Karpas-422 (cell line): ENCODE measurements at regions not wholly inside any gene's neighbourhood (a gene's known extent, or its start where the extent isn't known, plus 50 kb on each side); places are given as distances from the start of the nearest gene placed in this dataset.
"Not testable (repeated sequence)": the region's sequence is repeated elsewhere in the genome, so short reads cannot be mapped to it uniquely, and the experiment has no call there.

ENCODE experiments used
- DNase-seq: peaks from one replicate; pipeline ENCODE4 v3.0.0-alpha.2; 2015
- H2AFZ ChIP-seq: fragments of 200-600 bp; sonication (generic); 2 replicates; pipeline ENCODE4 v1.6.1; 2014; ENCODE audit warnings: antibody characterized with exemption, low read length, mixed read lengths
- H3K27ac ChIP-seq: fragments of 200-600 bp; sonication (generic); 2 replicates; pipeline ENCODE4 v1.5.1; 2014; ENCODE audit warnings: mild to moderate bottlenecking, low read length, moderate library complexity
- H3K27me3 ChIP-seq: fragments of 200-600 bp; sonication (generic); 2 replicates; pipeline ENCODE4 v1.6.1; 2014; ENCODE audit warnings: low read length, mixed read lengths
- H3K36me3 ChIP-seq: fragments of 200-600 bp; sonication (generic); 2 replicates; pipeline ENCODE4 v1.6.1; 2014; ENCODE audit warnings: low read length, mixed read lengths; ENCODE audit not compliant: insufficient read depth
- H3K4me1 ChIP-seq: fragments of 200-600 bp; sonication (generic); 2 replicates; pipeline ENCODE4 v1.6.1; 2014; ENCODE audit warnings: mild to moderate bottlenecking, low read length, mixed read lengths
- H3K4me2 ChIP-seq: fragments of 200-600 bp; sonication (generic); 2 replicates; pipeline ENCODE4 v1.6.1; 2014; ENCODE audit warnings: low read length, low read depth, mild to moderate bottlenecking; ENCODE audit not compliant: poor library complexity, severe bottlenecking
- H3K4me3 ChIP-seq: fragments of 200-600 bp; sonication (generic); 2 replicates; pipeline ENCODE4 v1.5.1; 2014; ENCODE audit warnings: mild to moderate bottlenecking, antibody characterized with exemption, low read length, mixed read lengths
- H3K79me2 ChIP-seq: fragments of 200-600 bp; sonication (generic); 2 replicates; pipeline ENCODE4 v1.6.1; 2014; ENCODE audit warnings: mild to moderate bottlenecking, low read length, mixed read lengths
- H3K9ac ChIP-seq: fragments of 200-600 bp; sonication (generic); 2 replicates; pipeline ENCODE4 v1.6.0; 2014; ENCODE audit warnings: low read length
- H3K9me2 ChIP-seq: fragments of 200-600 bp; sonication (generic), shearing (Covaris generic); replicated peaks from 2 replicates; pipeline ENCODE4 v1.6.0; 2014; ENCODE audit warnings: mild to moderate bottlenecking, low read length, moderate library complexity; ENCODE audit not compliant: insufficient read depth
- H3K9me3 ChIP-seq: fragments of 300-700, 200-600 bp; sonication (generic); 2 replicates; pipeline ENCODE4 v1.6.1; 2014; ENCODE audit warnings: low read length, mixed read lengths
- H4K20me1 ChIP-seq: fragments of 200-600 bp; sonication (generic); 2 replicates; pipeline ENCODE4 v1.6.1; 2014; ENCODE audit warnings: mild to moderate bottlenecking, antibody characterized with exemption, low read length, low read depth; ENCODE audit not compliant: insufficient read depth

GRCh38 chr3:87448558-87448957 lies 172.2 kb upstream of the POU1F1 start:
- Histone ChIP-seq H3K27ac (no peak overlapping the region), H3K79me2 (no peaks in the 10 kb centered on the region), H3K4me3 (no peak overlapping the region), H3K9ac (no peak overlapping the region), H3K27me3 (no peaks in the 10 kb centered on the region), H3K4me2 (no peak overlapping the region), H3K36me3 (no peaks in the 10 kb centered on the region), H3K9me2 (no peaks in the 10 kb centered on the region), H2AFZ (no peak overlapping the region), H3K9me3 (peaks cover 6% of the 10 kb centered on the region), H3K4me1 (no peaks in the 10 kb centered on the region), H4K20me1 (no peaks in the 10 kb centered on the region)
- DNase-seq: no peak

DNA sequence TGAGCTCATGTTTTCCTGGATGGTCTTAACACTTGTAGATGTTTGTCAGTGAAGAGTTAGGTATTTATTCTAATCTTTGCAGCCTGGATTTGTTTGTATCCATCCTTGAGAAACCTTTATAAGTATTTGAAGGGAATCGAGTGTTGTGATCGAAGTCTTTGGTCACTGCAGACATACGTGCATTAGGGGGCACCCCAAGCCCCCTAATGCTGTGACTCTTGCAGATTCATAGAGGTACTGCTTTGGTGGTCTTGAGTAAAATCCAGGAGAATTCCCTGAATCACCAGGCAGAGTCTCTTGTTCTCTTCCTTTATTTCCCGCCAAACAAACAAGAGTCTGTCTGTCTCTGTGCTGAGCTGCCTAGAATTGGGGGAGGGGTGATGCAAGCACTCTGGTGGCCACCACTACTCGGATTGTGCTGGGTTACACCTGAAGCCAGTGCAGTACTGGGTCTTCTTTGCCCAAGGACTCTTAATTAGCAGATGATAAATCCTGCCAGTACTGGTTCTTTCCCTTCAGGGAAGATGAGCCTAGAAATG lies 170.5 kb upstream of the POU1F1 start:
- no peaks in the 10 kb centered on the region for H3K4me1 ChIP-seq
- no peaks in the 10 kb centered on the region for H3K27me3 ChIP-seq
- no peaks in the 10 kb centered on the region for H3K79me2 ChIP-seq
- no peaks in the 10 kb centered on the region for H3K9me2 ChIP-seq
- DNase-seq: no peak
- no peak overlapping the region for H3K27ac ChIP-seq
- no peak overlapping the region for H3K9ac ChIP-seq
- H2AFZ ChIP-seq: no peak overlapping the region
- no peaks in the 10 kb centered on the region for H4K20me1 ChIP-seq
- peaks cover 6% of the 10 kb centered on the region for H3K9me3 ChIP-seq
- H3K4me3 ChIP-seq: no peak overlapping the region
- H3K36me3 ChIP-seq: no peaks in the 10 kb centered on the region
- H3K4me2 ChIP-seq: no peak overlapping the region

GRCh38 chr3:87442470-87442869 lies 166.1 kb upstream of the POU1F1 start:
- Histone ChIP-seq H3K4me2 (no peak overlapping the region), H3K4me3 (no peak overlapping the region), H3K79me2 (no peaks in the 10 kb centered on the region), H2AFZ (no peak overlapping the region), H3K27ac (no peak overlapping the region), H3K4me1 (no peaks in the 10 kb centered on the region), H3K27me3 (no peaks in the 10 kb centered on the region), H3K9ac (no peak overlapping the region), H3K36me3 (no peaks in the 10 kb centered on the region), H4K20me1 (no peaks in the 10 kb centered on the region), H3K9me2 (no peaks in the 10 kb centered on the region), H3K9me3 (peaks cover 6% of the 10 kb centered on the region)
- DNase-seq: no peak

GRCh38 chr3:87437765-87438164 lies 161.4 kb upstream of the POU1F1 start:
- H3K36me3 ChIP-seq: no peaks in the 10 kb centered on the region
- H3K4me2 ChIP-seq: no peak overlapping the region
- no peaks in the 10 kb centered on the region for H3K79me2 ChIP-seq
- no peaks in the 10 kb centered on the region for H4K20me1 ChIP-seq
- no peak for DNase-seq
- no peak overlapping the region for H3K9ac ChIP-seq
- H3K9me2 ChIP-seq: no peaks in the 10 kb centered on the region
- H3K27me3 ChIP-seq: no peaks in the 10 kb centered on the region
- H3K4me3 ChIP-seq: no peak overlapping the region
- H3K9me3 ChIP-seq: no peaks in the 10 kb centered on the region
- H3K4me1 ChIP-seq: no peaks in the 10 kb centered on the region
- no peak overlapping the region for H2AFZ ChIP-seq
- no peak overlapping the region for H3K27ac ChIP-seq

- H4K20me1 ChIP-seq: no peaks in the 10 kb centered on the region
- DNase-seq: no peak
- no peaks in the 10 kb centered on the region for H3K79me2 ChIP-seq
- H3K9me2 ChIP-seq: no peaks in the 10 kb centered on the region
- no peaks in the 10 kb centered on the region for H3K4me1 ChIP-seq
- H3K27ac ChIP-seq: no peak overlapping the region
- no peak overlapping the region for H3K4me2 ChIP-seq
- H3K4me3 ChIP-seq: no peak overlapping the region
- no peaks in the 10 kb centered on the region for H3K9me3 ChIP-seq
- H2AFZ ChIP-seq: no peak overlapping the region
- no peak overlapping the region for H3K9ac ChIP-seq
- no peaks in the 10 kb centered on the region for H3K36me3 ChIP-seq
- H3K27me3 ChIP-seq: no peaks in the 10 kb centered on the region
These were observed 160.6 kb upstream of the POU1F1 start for GRCh38 chr3:87436781-87437543.

GRCh38 chr3:87435926-87436620 lies 159.7 kb upstream of the POU1F1 start:
- Histone ChIP-seq H2AFZ (no peak overlapping the region), H3K4me1 (no peaks in the 10 kb centered on the region), H3K9me3 (no peaks in the 10 kb centered on the region), H3K9me2 (no peaks in the 10 kb centered on the region), H3K4me2 (no peak overlapping the region), H3K4me3 (no peak overlapping the region), H3K27ac (no peak overlapping the region), H3K36me3 (no peaks in the 10 kb centered on the region), H4K20me1 (no peaks in the 10 kb centered on the region), H3K79me2 (no peaks in the 10 kb centered on the region), H3K27me3 (no peaks in the 10 kb centered on the region), H3K9ac (no peak overlapping the region)
- no peak for DNase-seq

- not testable (repeated sequence) for H3K9ac ChIP-seq, H3K9me3 ChIP-seq, H4K20me1 ChIP-seq
These were observed 157.1 kb upstream of the POU1F1 start for GRCh38 chr3:87433445-87433844.

DNA sequence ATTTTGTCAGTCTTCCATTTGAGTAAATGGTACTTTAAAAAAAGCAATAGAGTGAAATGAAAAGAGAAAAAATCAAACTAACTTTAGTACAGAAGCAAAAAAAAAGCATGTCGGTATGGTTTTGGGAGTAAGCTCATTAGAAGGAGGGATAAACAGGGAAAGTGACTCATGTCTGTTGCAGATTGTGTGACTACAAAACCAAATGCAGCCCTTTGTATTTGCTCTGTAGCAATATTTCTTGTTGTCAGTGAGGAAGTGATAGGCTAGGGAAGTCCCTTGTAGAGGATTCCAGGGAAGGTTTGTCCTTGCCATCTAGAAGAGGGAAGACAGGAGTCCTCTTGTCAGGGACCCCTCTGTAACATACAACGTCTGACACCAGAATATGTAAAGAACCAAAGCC lies 150.5 kb upstream of the POU1F1 start:
- Histone ChIP-seq H2AFZ (no peak overlapping the region), H3K9ac (no peak overlapping the region), H3K4me1 (no peaks in the 10 kb centered on the region), H3K9me3 (no peaks in the 10 kb centered on the region), H4K20me1 (no peaks in the 10 kb centered on the region), H3K4me2 (no peak overlapping the region), H3K27me3 (no peaks in the 10 kb centered on the region), H3K9me2 (no peaks in the 10 kb centered on the region), H3K36me3 (no peaks in the 10 kb centered on the region), H3K27ac (no peak overlapping the region), H3K4me3 (no peak overlapping the region), H3K79me2 (no peaks in the 10 kb centered on the region)
- DNase-seq: no peak

More at GRCh38 chr3:87433445-87433844, 157.1 kb upstream of the POU1F1 start:
- H3K79me2 ChIP-seq, H3K4me1 ChIP-seq, H3K27me3 ChIP-seq, H2AFZ ChIP-seq, H3K36me3 ChIP-seq, H3K27ac ChIP-seq, H3K4me2 ChIP-seq, H3K4me3 ChIP-seq, H3K9me2 ChIP-seq, DNase-seq: not testable (repeated sequence)
